Activated CD8-positive, alpha-beta T cell treated with anti-CD3 and anti-CD28 coated beads for 36 hours (primary cell): ENCODE measurements at regions not wholly inside any gene's neighbourhood (a gene's known extent, or its start where the extent isn't known, plus 50 kb on each side); places are given as distances from the start of the nearest gene placed in this dataset.

Source experiments
- ATAC-seq: fragments of 200-7000 bp; cut with Tn5 transposase; one replicate; pipeline ENCODE4 v1.10.0; 2021; ENCODE audit warnings: mild to moderate bottlenecking, moderate library complexity
- CTCF ChIA-PET: fragments of 350-600 bp; sonication (Branson Sonifier 250); formaldehyde crosslinking; loops from one replicate; lab custom pipeline; 2021; ENCODE audit warnings: antibody characterized with exemption; lab: Charles Lee
- POLR2A ChIA-PET: fragments of 350-600 bp; sonication (Branson Sonifier 250); formaldehyde crosslinking; loops from one replicate; lab custom pipeline; 2021; ENCODE audit warnings: antibody characterized with exemption; lab: Charles Lee
- DNase-seq: peaks from one replicate; pipeline ENCODE4 v3.0.0-alpha.2; 2020
- H3K27ac Mint-ChIP-seq: one replicate; pipeline ENCODE4 v1.8.0; 2021; ENCODE audit warnings: mild to moderate bottlenecking, mixed read lengths
- H3K27me3 Mint-ChIP-seq: one replicate; pipeline ENCODE4 v1.8.0; 2021; ENCODE audit warnings: mixed read lengths
- H3K36me3 Mint-ChIP-seq: one replicate; pipeline ENCODE4 v1.8.0; 2021; ENCODE audit warnings: low read depth, mixed read lengths
- H3K4me1 Mint-ChIP-seq: one replicate; pipeline ENCODE4 v1.8.0; 2021; ENCODE audit warnings: low read depth, mixed read lengths
- H3K4me3 Mint-ChIP-seq: one replicate; pipeline ENCODE4 v1.8.0; 2021; ENCODE audit warnings: mild to moderate bottlenecking, moderate library complexity, mixed read lengths
- H3K9me3 Mint-ChIP-seq: one replicate; pipeline ENCODE4 v1.8.0; 2021; ENCODE audit warnings: mixed read lengths
- intact Hi-C: fragments of 100-400 bp; cut with micrococcal nuclease; formaldehyde crosslinking; loops from one replicate; pipeline ENCODE4 v1.10.0; 2022
- TF ChIP-seq, protein P1 (sequence below): fragments of 200-600 bp; IDR thresholded peaks from one replicate; pipeline ENCODE4 v1.8.0; 2022; ENCODE audit warnings: antibody characterized with exemption, mild to moderate bottlenecking

GRCh38 chr13:64033921-64034320, 2618.3 kb upstream of the PCDH20 start:
- no peaks in the 10 kb centered on the region for H3K27me3 Mint-ChIP-seq
- no peaks in the 10 kb centered on the region for H3K36me3 Mint-ChIP-seq
- no peak overlapping the region for H3K4me3 Mint-ChIP-seq
- ATAC-seq: no peak
- H3K27ac Mint-ChIP-seq: no peak overlapping the region
- ChIA-PET CTCF (no interaction called here), POLR2A (no interaction called here)
- peaks cover 6% of the 10 kb centered on the region for H3K9me3 Mint-ChIP-seq
- H3K4me1 Mint-ChIP-seq: no peaks in the 10 kb centered on the region
- intact Hi-C loops: no loop called here
- DNase-seq: no peak
- TF ChIP-seq, protein P1, sequence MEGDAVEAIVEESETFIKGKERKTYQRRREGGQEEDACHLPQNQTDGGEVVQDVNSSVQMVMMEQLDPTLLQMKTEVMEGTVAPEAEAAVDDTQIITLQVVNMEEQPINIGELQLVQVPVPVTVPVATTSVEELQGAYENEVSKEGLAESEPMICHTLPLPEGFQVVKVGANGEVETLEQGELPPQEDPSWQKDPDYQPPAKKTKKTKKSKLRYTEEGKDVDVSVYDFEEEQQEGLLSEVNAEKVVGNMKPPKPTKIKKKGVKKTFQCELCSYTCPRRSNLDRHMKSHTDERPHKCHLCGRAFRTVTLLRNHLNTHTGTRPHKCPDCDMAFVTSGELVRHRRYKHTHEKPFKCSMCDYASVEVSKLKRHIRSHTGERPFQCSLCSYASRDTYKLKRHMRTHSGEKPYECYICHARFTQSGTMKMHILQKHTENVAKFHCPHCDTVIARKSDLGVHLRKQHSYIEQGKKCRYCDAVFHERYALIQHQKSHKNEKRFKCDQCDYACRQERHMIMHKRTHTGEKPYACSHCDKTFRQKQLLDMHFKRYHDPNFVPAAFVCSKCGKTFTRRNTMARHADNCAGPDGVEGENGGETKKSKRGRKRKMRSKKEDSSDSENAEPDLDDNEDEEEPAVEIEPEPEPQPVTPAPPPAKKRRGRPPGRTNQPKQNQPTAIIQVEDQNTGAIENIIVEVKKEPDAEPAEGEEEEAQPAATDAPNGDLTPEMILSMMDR: no peak

GRCh38 chr13:64029343-64030093, 2613.9 kb upstream of the PCDH20 start:
- TF ChIP-seq, protein P1: no peak
- intact Hi-C loops: no loop called here
- ChIA-PET CTCF (no interaction called here), POLR2A (no interaction called here)
- ATAC-seq: no peak
- no peak for DNase-seq
- Mint-ChIP-seq H3K4me3 (no peak overlapping the region), H3K9me3 (peaks cover 10% of the 10 kb centered on the region), H3K27ac (no peak overlapping the region), H3K36me3 (no peaks in the 10 kb centered on the region), H3K27me3 (no peaks in the 10 kb centered on the region), H3K4me1 (no peaks in the 10 kb centered on the region)

DNA sequence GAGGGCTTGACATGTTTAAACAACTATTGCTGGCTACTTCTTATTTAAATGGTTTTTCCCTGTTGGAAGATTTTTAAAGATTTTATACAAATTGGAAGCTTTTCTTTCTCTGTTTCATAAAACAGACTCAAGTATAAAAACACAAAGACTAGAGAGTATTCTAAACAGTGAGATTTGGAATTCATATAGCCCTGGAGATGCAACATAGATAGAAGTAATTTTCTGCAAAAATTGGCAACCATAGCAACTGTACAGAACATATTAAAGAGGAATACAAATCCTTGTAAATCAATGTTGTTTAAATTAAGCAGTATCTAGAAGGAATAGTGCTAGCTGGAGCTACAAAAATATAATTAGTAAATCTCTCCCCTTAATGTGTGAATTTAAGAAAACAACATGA, 2612.9 kb upstream of the PCDH20 start:
- DNase-seq (no peak), ATAC-seq (no peak)
- Mint-ChIP-seq H3K4me1 (no peaks in the 10 kb centered on the region), H3K27me3 (no peaks in the 10 kb centered on the region), H3K4me3 (no peak overlapping the region), H3K36me3 (no peaks in the 10 kb centered on the region), H3K27ac (no peak overlapping the region), H3K9me3 (peaks cover 10% of the 10 kb centered on the region)
- intact Hi-C loops: no loop called here
- ChIA-PET CTCF (no interaction called here), POLR2A (no interaction called here)
- TF ChIP-seq, protein P1: no peak

- intact Hi-C loops: no loop called here
- Mint-ChIP-seq H3K9me3 (peaks cover 13% of the 10 kb centered on the region), H3K27me3 (no peaks in the 10 kb centered on the region), H3K27ac (no peak overlapping the region), H3K4me1 (no peaks in the 10 kb centered on the region), H3K4me3 (no peak overlapping the region), H3K36me3 (no peaks in the 10 kb centered on the region)
- POLR2A ChIA-PET: no interaction called here
- DNase-seq (no peak), ATAC-seq (no peak)
- TF ChIP-seq, protein P1: no peak
- CTCF ChIA-PET: no interaction called here
Observed at GRCh38 chr13:64020126-64020525, 2604.5 kb upstream of the PCDH20 start.

DNA sequence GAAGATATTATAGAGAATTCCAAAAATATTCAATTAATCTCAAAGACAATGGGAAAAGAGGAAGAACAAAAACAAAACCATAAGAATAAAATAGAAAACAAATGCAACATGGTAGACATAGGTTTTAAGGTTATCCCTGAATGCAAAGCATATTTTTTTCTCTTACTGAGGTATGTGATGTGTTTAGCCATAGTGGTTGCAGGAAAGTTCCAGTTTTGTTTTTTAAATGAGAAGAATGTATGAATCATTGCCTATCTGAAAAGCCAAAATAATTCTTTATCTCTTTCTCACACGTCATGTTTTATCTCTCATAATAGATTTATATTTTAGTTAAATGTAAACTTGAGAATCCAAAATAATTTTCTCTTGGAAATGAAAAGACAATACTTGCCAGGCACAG, 2591.7 kb upstream of the PCDH20 start:
- CTCF ChIA-PET: no interaction called here
- H3K27ac Mint-ChIP-seq: no peak overlapping the region
- no peaks in the 10 kb centered on the region for H3K4me1 Mint-ChIP-seq
- H3K4me3 Mint-ChIP-seq: no peak overlapping the region
- peaks cover 10% of the 10 kb centered on the region for H3K9me3 Mint-ChIP-seq
- no peak for ATAC-seq
- no peaks in the 10 kb centered on the region for H3K27me3 Mint-ChIP-seq
- intact Hi-C loops: no loop called here
- POLR2A ChIA-PET: no interaction called here
- TF ChIP-seq, protein P1: no peak
- no peaks in the 10 kb centered on the region for H3K36me3 Mint-ChIP-seq
- no peak for DNase-seq
